Smooth muscle cell (in vitro differentiated cells): ENCODE measurements at regions not wholly inside any gene's neighbourhood (a gene's known extent, or its start where the extent isn't known, plus 50 kb on each side); places are given as distances from the start of the nearest gene placed in this dataset.

ENCODE experiments used
- DNase-seq: peaks from one replicate; lab custom pipeline; 2025; ENCODE audit not compliant: unreplicated experiment; lab: John Stamatoyannopoulos, UW
- H2AFZ ChIP-seq: fragments of 200-600 bp; sonication (generic); 2 replicates; pipeline ENCODE4 v1.6.0; 2016; ENCODE audit warnings: antibody characterized with exemption, low read depth, mild to moderate bottlenecking
- H3F3A ChIP-seq: fragments of 200-600 bp; sonication (generic); 2 replicates; pipeline ENCODE4 v1.6.0; 2017; ENCODE audit warnings: antibody characterized with exemption, low read depth
- H3K27ac ChIP-seq: fragments of 200-600 bp; sonication (generic); 2 replicates; pipeline ENCODE4 v1.5.1; 2016; ENCODE audit warnings: low read depth, mild to moderate bottlenecking
- H3K27me3 ChIP-seq: fragments of 200-600 bp; sonication (generic); 2 replicates; pipeline ENCODE4 v1.6.1; 2016; ENCODE audit warnings: low read depth, mild to moderate bottlenecking
- H3K36me3 ChIP-seq: fragments of 200-600 bp; sonication (generic); 2 replicates; pipeline ENCODE4 v1.5.1; 2016; ENCODE audit warnings: low read depth
- H3K4me1 ChIP-seq: fragments of 200-600 bp; sonication (generic); 2 replicates; pipeline ENCODE4 v1.5.1; 2016; ENCODE audit warnings: low read depth
- H3K4me2 ChIP-seq: fragments of 200-600 bp; sonication (generic); 2 replicates; pipeline ENCODE4 v1.6.0; 2016; ENCODE audit warnings: mild to moderate bottlenecking
- H3K4me3 ChIP-seq: fragments of 200-600 bp; sonication (generic); 2 replicates; pipeline ENCODE4 v1.5.1; 2016; ENCODE audit warnings: mild to moderate bottlenecking
- H3K79me2 ChIP-seq: fragments of 200-600 bp; sonication (generic); 2 replicates; pipeline ENCODE4 v1.6.0; 2016; ENCODE audit warnings: low read depth, mild to moderate bottlenecking
- H3K9ac ChIP-seq: fragments of 200-600 bp; sonication (generic); 2 replicates; pipeline ENCODE4 v1.6.0; 2016; ENCODE audit warnings: low read depth
- H3K9me3 ChIP-seq: fragments of 200-600 bp; sonication (generic); replicated peaks from 2 replicates; pipeline ENCODE4 v1.5.1; 2016; ENCODE audit warnings: low read depth
- H4K20me1 ChIP-seq: fragments of 200-600 bp; sonication (generic); 2 replicates; pipeline ENCODE4 v1.6.0; 2016; ENCODE audit warnings: low read depth
- WGBS: methylation state at CpG from one replicate; pipeline ENCODE4 v1.1.7; 2016; ENCODE audit warnings: low lambda C conversion rate; 5-methylcytosine and 5-hydroxymethylcytosine counted together
- TF ChIP-seq, protein P1 (sequence below): fragments of 200-600 bp; sonication (generic); IDR thresholded peaks from 2 replicates; pipeline ENCODE4 v1.5.1; 2017; ENCODE audit warnings: borderline replicate concordance, mild to moderate bottlenecking, antibody characterized with exemption; ENCODE audit not compliant: insufficient read depth, poor library complexity, severe bottlenecking

GRCh38 chr6:169881976-169882375, 130.6 kb downstream of the ERMARD start:
- no peak overlapping the region for H3K27ac ChIP-seq
- no peak overlapping the region for H3K9ac ChIP-seq
- no peaks in the 10 kb centered on the region for H3K36me3 ChIP-seq
- peaks cover 96% of the 10 kb centered on the region for H3K27me3 ChIP-seq
- no peak overlapping the region for H2AFZ ChIP-seq
- no peaks in the 10 kb centered on the region for H3F3A ChIP-seq
- H3K4me3 ChIP-seq, result no peak overlapping the region
- no peaks in the 10 kb centered on the region for H3K4me1 ChIP-seq
- H3K4me2 ChIP-seq, result no peak overlapping the region
- no peak for DNase-seq
- no peaks in the 10 kb centered on the region for H4K20me1 ChIP-seq
- no peaks in the 10 kb centered on the region for H3K79me2 ChIP-seq
- H3K9me3 ChIP-seq, result no peaks in the 10 kb centered on the region
- TF ChIP-seq, protein P1, sequence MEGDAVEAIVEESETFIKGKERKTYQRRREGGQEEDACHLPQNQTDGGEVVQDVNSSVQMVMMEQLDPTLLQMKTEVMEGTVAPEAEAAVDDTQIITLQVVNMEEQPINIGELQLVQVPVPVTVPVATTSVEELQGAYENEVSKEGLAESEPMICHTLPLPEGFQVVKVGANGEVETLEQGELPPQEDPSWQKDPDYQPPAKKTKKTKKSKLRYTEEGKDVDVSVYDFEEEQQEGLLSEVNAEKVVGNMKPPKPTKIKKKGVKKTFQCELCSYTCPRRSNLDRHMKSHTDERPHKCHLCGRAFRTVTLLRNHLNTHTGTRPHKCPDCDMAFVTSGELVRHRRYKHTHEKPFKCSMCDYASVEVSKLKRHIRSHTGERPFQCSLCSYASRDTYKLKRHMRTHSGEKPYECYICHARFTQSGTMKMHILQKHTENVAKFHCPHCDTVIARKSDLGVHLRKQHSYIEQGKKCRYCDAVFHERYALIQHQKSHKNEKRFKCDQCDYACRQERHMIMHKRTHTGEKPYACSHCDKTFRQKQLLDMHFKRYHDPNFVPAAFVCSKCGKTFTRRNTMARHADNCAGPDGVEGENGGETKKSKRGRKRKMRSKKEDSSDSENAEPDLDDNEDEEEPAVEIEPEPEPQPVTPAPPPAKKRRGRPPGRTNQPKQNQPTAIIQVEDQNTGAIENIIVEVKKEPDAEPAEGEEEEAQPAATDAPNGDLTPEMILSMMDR, result no peak
- WGBS, result 82% methylated on average over 13 of the region's 13 CpGs

DNA sequence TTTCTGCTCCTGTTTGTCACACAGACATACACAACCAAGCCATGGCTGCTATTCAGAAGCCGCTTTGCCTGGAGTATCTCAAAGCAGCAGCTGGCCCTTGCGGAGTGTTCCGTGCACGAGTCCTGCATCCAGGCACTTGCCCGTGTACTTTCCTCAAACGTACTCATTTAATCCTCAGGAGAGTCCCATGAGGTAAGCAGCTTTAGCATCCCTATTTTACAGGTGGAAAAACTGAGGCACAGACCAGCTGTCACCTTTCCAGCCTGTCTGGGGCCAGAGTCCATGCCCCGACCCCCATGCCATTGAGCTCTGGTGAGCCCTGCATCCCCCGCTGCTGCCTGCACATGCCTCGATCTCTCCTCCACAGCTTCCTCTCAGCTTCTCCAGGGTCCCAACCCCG, 130.0 kb downstream of the ERMARD start:
- no peaks in the 10 kb centered on the region for H3K79me2 ChIP-seq
- no peaks in the 10 kb centered on the region for H3K36me3 ChIP-seq
- no peaks in the 10 kb centered on the region for H3K9me3 ChIP-seq
- no peak overlapping the region for H3K4me3 ChIP-seq
- peaks cover 96% of the 10 kb centered on the region for H3K27me3 ChIP-seq
- H4K20me1 ChIP-seq, result no peaks in the 10 kb centered on the region
- 84% methylated on average over 10 of the region's 10 CpGs for WGBS
- H3K9ac ChIP-seq, result no peak overlapping the region
- no peak overlapping the region for H2AFZ ChIP-seq
- H3K4me1 ChIP-seq, result no peaks in the 10 kb centered on the region
- no peak for DNase-seq
- TF ChIP-seq, protein P1, result no peak
- H3F3A ChIP-seq, result no peaks in the 10 kb centered on the region
- no peak overlapping the region for H3K27ac ChIP-seq
- no peak overlapping the region for H3K4me2 ChIP-seq

- Histone ChIP-seq H4K20me1 (no peaks in the 10 kb centered on the region), H2AFZ (no peak overlapping the region), H3K4me1 (no peaks in the 10 kb centered on the region), H3K27ac (no peak overlapping the region), H3K36me3 (no peaks in the 10 kb centered on the region), H3K27me3 (peaks cover 96% of the 10 kb centered on the region), H3F3A (no peaks in the 10 kb centered on the region), H3K79me2 (no peaks in the 10 kb centered on the region), H3K9ac (no peak overlapping the region), H3K4me3 (no peak overlapping the region), H3K4me2 (no peak overlapping the region), H3K9me3 (no peaks in the 10 kb centered on the region)
- WGBS, result 92% methylated on average over 6 of the region's 6 CpGs
- DNase-seq, result no peak
- TF ChIP-seq, protein P1, result no peak
Measured at GRCh38 chr6:169880516-169880915, 129.1 kb downstream of the ERMARD start.

DNA sequence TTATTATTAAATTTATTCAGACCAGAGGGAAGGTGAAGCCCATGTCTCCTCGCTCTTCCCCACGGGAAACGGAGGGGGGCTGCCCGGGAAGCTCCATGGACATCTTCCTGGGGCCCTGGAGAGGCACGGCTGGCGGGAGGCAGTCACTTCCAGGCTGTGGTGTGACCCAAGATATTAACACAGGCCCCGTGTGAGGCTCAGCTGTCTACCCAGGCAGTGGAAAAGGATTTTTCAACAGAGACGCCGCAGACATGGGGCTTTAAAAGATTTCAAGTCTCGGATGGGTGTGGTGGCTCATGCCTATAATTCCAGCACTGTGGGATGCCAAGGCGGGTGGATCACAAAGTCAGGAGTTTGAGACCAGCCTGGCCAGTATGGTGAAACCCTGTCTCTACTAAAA, 117.9 kb downstream of the ERMARD start:
- no peak for DNase-seq
- WGBS, result 96% methylated on average over 11 of the region's 11 CpGs
- Histone ChIP-seq H3K9ac (no peak overlapping the region), H3F3A (no peaks in the 10 kb centered on the region), H3K36me3 (no peaks in the 10 kb centered on the region), H3K4me3 (no peak overlapping the region), H4K20me1 (no peaks in the 10 kb centered on the region), H3K27me3 (peaks cover 23% of the 10 kb centered on the region), H3K9me3 (no peaks in the 10 kb centered on the region), H3K4me1 (no peaks in the 10 kb centered on the region), H2AFZ (no peak overlapping the region), H3K27ac (no peak overlapping the region), H3K79me2 (no peaks in the 10 kb centered on the region), H3K4me2 (no peak overlapping the region)
- TF ChIP-seq, protein P1, result no peak
